HEK293 (cell line): ENCODE measurements at regions not wholly inside any gene's neighbourhood (a gene's known extent, or its start where the extent isn't known, plus 50 kb on each side); places are given as distances from the start of the nearest gene placed in this dataset.
"Not testable (repeated sequence)": the region's sequence is repeated elsewhere in the genome, so short reads cannot be mapped to it uniquely, and the experiment has no call there.

Source experiments
- CTCF ChIA-PET: fragments of 350-600 bp; formaldehyde crosslinking; extraction: SDS; loops from one replicate; lab custom pipeline; 2021; ENCODE audit warnings: antibody characterized with exemption; lab: Yijun Ruan, JAX
- POLR2A ChIA-PET: fragments of 300-600 bp; formaldehyde crosslinking; extraction: SDS; loops from one replicate; lab custom pipeline; 2020; ENCODE audit warnings: antibody characterized with exemption, inconsistent platforms; lab: Yijun Ruan, JAX
- H3K27ac ChIP-seq: fragments of 200-500 bp; sonication (Bioruptor generic); 2 replicates; pipeline ENCODE4 v1.5.1; 2014; ENCODE audit warnings: low read depth, low read length, control low read depth, inconsistent platforms; ENCODE audit errors: extremely low read depth
- H3K36me3 ChIP-seq, 2 experiments: fragments of 200-500 bp in 1 of 2; sonication (Bioruptor generic) in 1 of 2; 1 replicate in 1 of 2; 2 replicates in 1 of 2; pipeline ENCODE4 v1.5.1; 2014 to 2017; ENCODE audit warnings: inconsistent platforms in 2 of 2, low read length in 2 of 2; ENCODE audit not compliant: control insufficient read depth in 2 of 2, insufficient read depth in 1 of 2
- H3K4me1 ChIP-seq: fragments of 200-500 bp; sonication (Bioruptor generic); 2 replicates; pipeline ENCODE4 v1.5.1; 2014; ENCODE audit warnings: mild to moderate bottlenecking, low read length, inconsistent platforms; ENCODE audit not compliant: control insufficient read depth, insufficient read depth
- H3K4me3 ChIP-seq: 2 replicates; pipeline ENCODE4 v1.5.1; 2011; ENCODE audit warnings: low read depth, mild to moderate bottlenecking, control low read depth, low read length, moderate library complexity
- H3K9me3 ChIP-seq: fragments of 200-500 bp; sonication (Bioruptor generic); 2 replicates; pipeline ENCODE4 v1.5.1; 2014; ENCODE audit warnings: low read depth, low read length, inconsistent platforms; ENCODE audit not compliant: control insufficient read depth, insufficient read depth
- GLIS2 ChIP-seq: fragments of 450-650 bp; formaldehyde crosslinking; IDR thresholded peaks from 2 replicates; pipeline ENCODE4 v1.5.1; 2016; ENCODE audit warnings: missing biosample characterization, missing genetic modification characterization
- OSR2 ChIP-seq: fragments of 450-650 bp; formaldehyde crosslinking; IDR thresholded peaks from 2 replicates; pipeline ENCODE4 v1.5.1; 2016; ENCODE audit warnings: missing biosample characterization, missing genetic modification characterization
- PBX3 ChIP-seq: sonication (generic); formaldehyde crosslinking; IDR thresholded peaks from 2 replicates; pipeline ENCODE4 v1.8.1; 2022; ENCODE audit warnings: mild to moderate bottlenecking, moderate library complexity, missing genetic modification reagents
- TSHZ1 ChIP-seq: fragments of 450-650 bp; formaldehyde crosslinking; IDR thresholded peaks from 2 replicates; pipeline ENCODE4 v1.5.1; 2016; ENCODE audit warnings: missing biosample characterization, missing genetic modification characterization, borderline replicate concordance
- ZBTB49 ChIP-seq: fragments of 450-650 bp; formaldehyde crosslinking; IDR thresholded peaks from 2 replicates; pipeline ENCODE4 v1.5.1; 2016; ENCODE audit warnings: missing biosample characterization, missing genetic modification characterization, low read depth
- ZNF148 ChIP-seq: fragments of 450-650 bp; formaldehyde crosslinking; IDR thresholded peaks from 2 replicates; pipeline ENCODE4 v1.5.0; 2017; ENCODE audit warnings: missing biosample characterization, missing genetic modification characterization, borderline replicate concordance
- ZNF174 ChIP-seq: fragments of 450-650 bp; formaldehyde crosslinking; IDR thresholded peaks from 2 replicates; pipeline ENCODE4 v1.5.0; 2017; ENCODE audit warnings: missing biosample characterization, mild to moderate bottlenecking, missing genetic modification characterization
- ZNF510 ChIP-seq: fragments of 450-650 bp; formaldehyde crosslinking; IDR thresholded peaks from 2 replicates; pipeline ENCODE4 v1.5.1; 2018; ENCODE audit warnings: mild to moderate bottlenecking, missing genetic modification characterization, missing biosample characterization; ENCODE audit not compliant: insufficient replicate concordance
- ZNF549 ChIP-seq: fragments of 450-650 bp; IDR thresholded peaks from 2 replicates; pipeline ENCODE4 v1.5.1; 2018; ENCODE audit warnings: missing biosample characterization, missing genetic modification characterization, mild to moderate bottlenecking, inconsistent platforms, moderate library complexity
- ZNF555 ChIP-seq: fragments of 450-650 bp; formaldehyde crosslinking; conservative IDR thresholded peaks from 2 replicates; pipeline ENCODE4 v1.5.1; 2017; ENCODE audit warnings: missing biosample characterization, mild to moderate bottlenecking, missing genetic modification characterization, inconsistent platforms
- ZNF571 ChIP-seq: fragments of 450-650 bp; formaldehyde crosslinking; IDR thresholded peaks from 2 replicates; pipeline ENCODE4 v1.5.0; 2017; ENCODE audit warnings: missing biosample characterization, missing genetic modification characterization
- ZNF585B ChIP-seq: fragments of 450-650 bp; formaldehyde crosslinking; IDR thresholded peaks from 2 replicates; pipeline ENCODE4 v1.5.1; 2016; ENCODE audit warnings: missing biosample characterization, missing genetic modification characterization
- ZNF792 ChIP-seq: fragments of 450-650 bp; formaldehyde crosslinking; IDR thresholded peaks from 2 replicates; pipeline ENCODE4 v1.5.1; 2016; ENCODE audit warnings: missing biosample characterization, missing genetic modification characterization

- Histone ChIP-seq H3K27ac (no peak overlapping the region), H3K36me3 (no peaks in the 10 kb centered on the region), H3K4me3 (no peak overlapping the region), H3K9me3 (no peaks in the 10 kb centered on the region), H3K4me1 (no peaks in the 10 kb centered on the region)
- no peak for TF ChIP-seq ZNF585B (tag by site-specific recombination)
- no peak for TF ChIP-seq ZNF148 (tag by site-specific recombination)
- ChIA-PET POLR2A (no interaction called here), CTCF (interaction anchor here (0.5 to 0.6 kb wide), 2 partner anchors 29 to 118 kb away, joined by 4 to 5 read pairs; no protein-coding TSS in a partner anchor)
Measured at GRCh38 chr12:38222011-38222410, 94.6 kb upstream of the ALG10B start.

GRCh38 chr12:38238328-38238727, 78.2 kb upstream of the ALG10B start:
- H3K4me3 ChIP-seq, POLR2A ChIA-PET, CTCF ChIA-PET, H3K4me1 ChIP-seq, H3K27ac ChIP-seq, H3K9me3 ChIP-seq, H3K36me3 ChIP-seq: not testable (repeated sequence)

- Histone ChIP-seq H3K27ac (no peak overlapping the region), H3K9me3 (no peaks in the 10 kb centered on the region), H3K36me3 (no peaks in the 10 kb centered on the region)
- TF ChIP-seq ZNF174 (tag by site-specific recombination): no peak
- TF ChIP-seq OSR2 (tag by site-specific recombination): no peak
- no peak for TF ChIP-seq ZNF510 (tag by site-specific recombination)
- no peak for TF ChIP-seq ZNF792 (tag by site-specific recombination)
- no peak for TF ChIP-seq ZBTB49 (tag by site-specific recombination)
- TF ChIP-seq TSHZ1 (tag by site-specific recombination): no peak
- TF ChIP-seq, all 188 proteins: peak for 0
- Histone ChIP-seq H3K4me3 (no peak overlapping the region), H3K4me1 (no peaks in the 10 kb centered on the region)
- ChIA-PET POLR2A (no interaction called here), CTCF (no interaction called here)
Measured at GRCh38 chr12:38253778-38254177, 62.8 kb upstream of the ALG10B start.

- CTCF ChIA-PET: no interaction called here
- Histone ChIP-seq H3K9me3 (no peaks in the 10 kb centered on the region), H3K27ac (no peak overlapping the region), H3K4me1 (no peaks in the 10 kb centered on the region), H3K4me3 (no peak overlapping the region), H3K36me3 (no peaks in the 10 kb centered on the region)
- POLR2A ChIA-PET: no interaction called here
- no peak for TF ChIP-seq GLIS2 (tag by site-specific recombination)
- no peak for TF ChIP-seq ZNF555 (tag by site-specific recombination)
- TF ChIP-seq PBX3 (CRISPR knock-in tag): no peak
- TF ChIP-seq ZNF549 (tag by site-specific recombination): no peak
- no peak for TF ChIP-seq ZBTB49 (tag by site-specific recombination)
- TF ChIP-seq ZNF571 (tag by site-specific recombination): no peak
Measured at GRCh38 chr12:38258411-38258810, 58.2 kb upstream of the ALG10B start.
